ENCODE measurements at regions not wholly inside any gene's neighbourhood (a gene's known extent, or its start where the extent isn't known, plus 50 kb on each side); places are given as distances from the start of the nearest gene placed in this dataset.
"Not testable (repeated sequence)": the region's sequence is repeated elsewhere in the genome, so short reads cannot be mapped to it uniquely, and the experiment has no call there.

- TF ChIP-seq POLR2AphosphoS5 (IDR thresholded peaks at IDR 0.05; ENCODE audit: low read depth, low read length) (no peak), EP300 (IDR thresholded peaks at IDR 0.05; ENCODE audit: borderline replicate concordance in 1 of 2, low read depth in 2 of 2, low read length in 2 of 2) (no peak), TAF7 (optimal IDR thresholded peaks at IDR 0.05; ENCODE audit: borderline replicate concordance, low read depth, low read length) (no peak), SP2 (IDR thresholded peaks at IDR 0.05; ENCODE audit: low read length) (no peak)
- TF ChIP-seq, protein P1, sequence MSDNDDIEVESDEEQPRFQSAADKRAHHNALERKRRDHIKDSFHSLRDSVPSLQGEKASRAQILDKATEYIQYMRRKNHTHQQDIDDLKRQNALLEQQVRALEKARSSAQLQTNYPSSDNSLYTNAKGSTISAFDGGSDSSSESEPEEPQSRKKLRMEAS (IDR thresholded peaks at IDR 0.05) = no peak
Measured at GRCh38 chr11:49302360-49302759, 94.0 kb upstream of the FOLH1 start (continued).

GRCh38 chr11:49298017-49298416, 89.6 kb upstream of the FOLH1 start:
- H3K79me2 ChIP-seq (ENCODE audit: control insufficient read depth in 1 of 2, insufficient read depth in 2 of 2, low read length in 2 of 2); H3K36me3 ChIP-seq (ENCODE audit: control insufficient read depth in 2 of 4, insufficient read depth in 4 of 4, low read length in 3 of 4); POLR2A ChIA-PET (ENCODE audit: partially characterized antibody); H4K20me1 ChIP-seq (replicated peaks in 1 of 2; ENCODE audit: control insufficient read depth in 1 of 2, insufficient read depth in 2 of 2, low read length in 2 of 2); H2AFZ ChIP-seq (ENCODE audit: low read length); H3K4me1 ChIP-seq (replicated peaks in 1 of 4; ENCODE audit: control insufficient read depth in 3 of 4, insufficient read depth in 4 of 4, low read length in 3 of 4); H3K14ac ChIP-seq (ENCODE audit: insufficient read length); H3K27ac ChIP-seq (ENCODE audit: low read depth, low read length); H2BK12ac ChIP-seq (ENCODE audit: low read depth, low read length); CTCF ChIA-PET (ENCODE audit: partially characterized antibody); H2BK20ac ChIP-seq (ENCODE audit: low read length); H3K23ac ChIP-seq (ENCODE audit: insufficient read length); H3K79me1 ChIP-seq (ENCODE audit: low read depth, low read length); H4K8ac ChIP-seq (ENCODE audit: extremely low read depth, insufficient read depth, low read length); H3K18ac ChIP-seq (ENCODE audit: extremely low read depth, low read length); H3K9ac ChIP-seq (replicated peaks in 1 of 4; ENCODE audit: extremely low read depth in 1 of 4, low read depth in 3 of 4, low read length in 3 of 4); FAIRE-seq; H4K91ac ChIP-seq (replicated peaks; ENCODE audit: insufficient read length, low read length); H2AK5ac ChIP-seq (ENCODE audit: low read depth, low read length); H4K5ac ChIP-seq (ENCODE audit: insufficient read length, low read depth, low read length); H3K27me3 ChIP-seq (replicated peaks in 1 of 4; ENCODE audit: control insufficient read depth in 3 of 4, extremely low read depth in 1 of 4, insufficient read depth in 3 of 4, low read length in 3 of 4); H2BK15ac ChIP-seq (ENCODE audit: low read length); H2BK120ac ChIP-seq (replicated peaks; ENCODE audit: low read depth, low read length); H3K4ac ChIP-seq (replicated peaks; ENCODE audit: insufficient read length, low read depth, low read length); H3K23me2 ChIP-seq (ENCODE audit: low read depth, low read length); H3K4me2 ChIP-seq (ENCODE audit: insufficient read depth in 1 of 2, low read depth in 2 of 2, low read length in 2 of 2); H3K56ac ChIP-seq (replicated peaks; ENCODE audit: insufficient read length, low read depth, low read length); H3K4me3 ChIP-seq (ENCODE audit: extremely low read depth in 1 of 4, insufficient read depth in 2 of 4, low read depth in 3 of 4, low read length in 4 of 4): not testable (repeated sequence)
- H2BK5ac ChIP-seq (ENCODE audit: low read depth, low read length) = peak overlapping the region; percentile 81; the same call in 1 of the 2 replicates
- H3K9me3 ChIP-seq (ENCODE audit: insufficient read depth in 2 of 2, low read depth in 1 of 2, low read length in 1 of 2) = peaks cover 17 to 26% of the 10 kb centered on the region in 2 experiments; a peak in 3 of 4 replicates
- 75% methylated on average over 1 of the region's 1 CpG; no CpG with 5 or more reads in 1 of the 2 experiments for WGBS, 2 experiments (ENCODE audit: extremely low coverage in 1 of 2, insufficient coverage in 1 of 2, insufficient read length in 1 of 2, insufficient replicate concordance in 2 of 2, low coverage in 1 of 2, low lambda C conversion rate in 2 of 2, missing lambda C conversion rate in 1 of 2)
- DNase-seq (ENCODE audit: low read depth in 1 of 2, low spot score in 2 of 2) = peak in 1 of 2 experiments; percentile 9

All from H1 (cell line).